Colonic mucosa (tissue), 4 donors: ENCODE measurements at regions not wholly inside any gene's neighbourhood (a gene's known extent, or its start where the extent isn't known, plus 50 kb on each side); places are given as distances from the start of the nearest gene placed in this dataset.

Source experiments
- DNase-seq: peaks from one replicate; pipeline ENCODE4 v3.0.0-alpha.2; 2020
- H3K27ac ChIP-seq: fragments of 200-600 bp; one replicate; pipeline ENCODE4 v1.8.0; 2021
- H3K27me3 ChIP-seq: fragments of 200-600 bp; one replicate; pipeline ENCODE4 v1.8.0; 2021
- H3K36me3 ChIP-seq: fragments of 200-600 bp; one replicate; pipeline ENCODE4 v1.8.0; 2021
- H3K4me1 ChIP-seq: fragments of 200-600 bp; one replicate; pipeline ENCODE4 v1.8.0; 2021; ENCODE audit warnings: mild to moderate bottlenecking
- H3K4me3 ChIP-seq: fragments of 200-600 bp; one replicate; pipeline ENCODE4 v1.8.0; 2021
- H3K9ac ChIP-seq, 2 donors: one replicate each; pipeline ENCODE4 v1.7.0; 2013; ENCODE audit warnings: control low read depth in 2 of 2, low read depth in 2 of 2, low read length in 2 of 2
- H3K9me3 ChIP-seq: fragments of 200-600 bp; one replicate; pipeline ENCODE4 v1.8.0; 2021
- intact Hi-C: fragments of 100-400 bp; cut with DNase I; formaldehyde crosslinking; loops from one replicate; pipeline ENCODE4 v1.14.1; 2022
- TF ChIP-seq, protein P1 (sequence below): fragments of 200-600 bp; IDR thresholded peaks from one replicate; pipeline ENCODE4 v1.8.0; 2022; ENCODE audit warnings: antibody characterized with exemption, mild to moderate bottlenecking
- donor health status: healthy.
- donor health status: DM: no; HTN: no; CAD: no.
- donor health status: DM: no; HTN: no; CAD: no.

- no peaks in the 10 kb centered on the region for H3K4me1 ChIP-seq
- no peaks in the 10 kb centered on the region for H3K9me3 ChIP-seq
- no peak overlapping the region for H3K4me3 ChIP-seq
- H3K27ac ChIP-seq: no peak overlapping the region
- H3K9ac ChIP-seq: no peak overlapping the region
- no peaks in the 10 kb centered on the region for H3K27me3 ChIP-seq
- H3K36me3 ChIP-seq: no peaks in the 10 kb centered on the region
- DNase-seq: no peak
- TF ChIP-seq, protein P1, sequence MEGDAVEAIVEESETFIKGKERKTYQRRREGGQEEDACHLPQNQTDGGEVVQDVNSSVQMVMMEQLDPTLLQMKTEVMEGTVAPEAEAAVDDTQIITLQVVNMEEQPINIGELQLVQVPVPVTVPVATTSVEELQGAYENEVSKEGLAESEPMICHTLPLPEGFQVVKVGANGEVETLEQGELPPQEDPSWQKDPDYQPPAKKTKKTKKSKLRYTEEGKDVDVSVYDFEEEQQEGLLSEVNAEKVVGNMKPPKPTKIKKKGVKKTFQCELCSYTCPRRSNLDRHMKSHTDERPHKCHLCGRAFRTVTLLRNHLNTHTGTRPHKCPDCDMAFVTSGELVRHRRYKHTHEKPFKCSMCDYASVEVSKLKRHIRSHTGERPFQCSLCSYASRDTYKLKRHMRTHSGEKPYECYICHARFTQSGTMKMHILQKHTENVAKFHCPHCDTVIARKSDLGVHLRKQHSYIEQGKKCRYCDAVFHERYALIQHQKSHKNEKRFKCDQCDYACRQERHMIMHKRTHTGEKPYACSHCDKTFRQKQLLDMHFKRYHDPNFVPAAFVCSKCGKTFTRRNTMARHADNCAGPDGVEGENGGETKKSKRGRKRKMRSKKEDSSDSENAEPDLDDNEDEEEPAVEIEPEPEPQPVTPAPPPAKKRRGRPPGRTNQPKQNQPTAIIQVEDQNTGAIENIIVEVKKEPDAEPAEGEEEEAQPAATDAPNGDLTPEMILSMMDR: no peak
- intact Hi-C loops: no loop called here
Observed at GRCh38 chr4:181200076-181200475, 1043.1 kb upstream of the TENM3 start.

DNA sequence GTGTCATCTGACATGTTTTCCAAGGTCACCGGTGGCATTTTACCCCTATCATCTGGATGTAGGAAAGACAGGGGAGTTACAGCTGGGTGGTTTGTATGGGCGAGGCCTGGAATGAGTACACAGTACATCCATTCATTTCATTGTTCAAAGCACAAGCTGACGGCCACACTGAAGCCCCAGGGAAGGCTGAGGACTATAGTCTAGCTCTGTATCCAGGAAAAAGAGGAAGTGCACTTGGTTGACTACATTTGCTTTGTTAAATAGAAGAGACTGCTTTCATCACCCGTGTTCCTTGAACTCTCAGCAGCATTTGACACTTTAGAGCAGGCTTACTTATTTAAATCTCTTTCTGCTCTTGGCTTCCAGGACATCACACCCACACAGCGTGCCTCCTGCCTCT, 1041.0 kb upstream of the TENM3 start:
- Histone ChIP-seq H3K27ac (no peak overlapping the region), H3K4me3 (no peak overlapping the region), H3K9me3 (no peaks in the 10 kb centered on the region), H3K27me3 (no peaks in the 10 kb centered on the region), H3K4me1 (no peaks in the 10 kb centered on the region), H3K36me3 (no peaks in the 10 kb centered on the region), H3K9ac (no peak overlapping the region)
- intact Hi-C loops: no loop called here
- TF ChIP-seq, protein P1: no peak
- DNase-seq: no peak

DNA sequence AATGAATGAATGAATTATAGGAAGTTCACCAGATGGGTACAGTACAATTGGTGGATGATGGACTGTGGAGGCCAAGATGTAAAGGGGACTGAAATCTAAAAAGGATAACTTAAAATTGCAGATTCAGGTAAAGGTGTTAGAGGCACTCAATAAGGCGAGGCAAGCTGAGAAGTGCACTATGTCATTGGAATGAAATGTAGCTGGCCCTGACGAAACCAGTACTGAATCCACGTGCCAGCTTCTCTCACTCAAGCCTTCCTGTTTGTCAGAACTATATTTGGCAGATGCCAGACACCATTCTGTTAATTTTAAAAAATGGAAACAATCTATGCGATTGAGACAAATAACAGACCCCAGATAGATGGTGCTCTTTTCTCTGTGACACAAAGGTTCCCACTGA, 1039.1 kb upstream of the TENM3 start:
- intact Hi-C loops: no loop called here
- no peaks in the 10 kb centered on the region for H3K36me3 ChIP-seq
- no peak overlapping the region for H3K9ac ChIP-seq
- no peaks in the 10 kb centered on the region for H3K9me3 ChIP-seq
- H3K27ac ChIP-seq: no peak overlapping the region
- H3K4me1 ChIP-seq: no peaks in the 10 kb centered on the region
- TF ChIP-seq, protein P1: no peak
- no peak overlapping the region for H3K4me3 ChIP-seq
- DNase-seq: no peak
- no peaks in the 10 kb centered on the region for H3K27me3 ChIP-seq

- TF ChIP-seq, protein P1: no peak
- H3K27me3 ChIP-seq: no peaks in the 10 kb centered on the region
- no peak overlapping the region for H3K9ac ChIP-seq
- H3K9me3 ChIP-seq: no peaks in the 10 kb centered on the region
- DNase-seq: no peak
- intact Hi-C loops: no loop called here
- H3K4me3 ChIP-seq: no peak overlapping the region
- no peaks in the 10 kb centered on the region for H3K36me3 ChIP-seq
- no peaks in the 10 kb centered on the region for H3K4me1 ChIP-seq
- H3K27ac ChIP-seq: no peak overlapping the region
Observed at GRCh38 chr4:181213551-181213950, 1029.7 kb upstream of the TENM3 start.

GRCh38 chr4:181216501-181216900, 1026.7 kb upstream of the TENM3 start:
- Histone ChIP-seq H3K4me1 (no peaks in the 10 kb centered on the region), H3K36me3 (no peaks in the 10 kb centered on the region), H3K9ac (no peak overlapping the region), H3K27me3 (no peaks in the 10 kb centered on the region), H3K9me3 (no peaks in the 10 kb centered on the region), H3K27ac (no peak overlapping the region), H3K4me3 (no peak overlapping the region)
- intact Hi-C loops: no loop called here
- DNase-seq: no peak
- TF ChIP-seq, protein P1: no peak
